Right atrium auricular region (tissue), 2 donors: ENCODE measurements at regions not wholly inside any gene's neighbourhood (a gene's known extent, or its start where the extent isn't known, plus 50 kb on each side); places are given as distances from the start of the nearest gene placed in this dataset.

Experiments
- DNase-seq: peaks from one replicate; pipeline ENCODE4 v3.0.0-alpha.2; 2019; ENCODE audit warnings: low spot score
- H3K27ac ChIP-seq, 2 donors: fragments of 200-600 bp; sonication (generic); 1 replicate in 1 of 2; 2 replicates in 1 of 2; pipeline ENCODE4 v1.5.1; 2016 to 2019
- H3K27me3 ChIP-seq, 2 donors: fragments of 200-600 bp; sonication (generic); one replicate each; pipeline versions ENCODE4 v1.5.1 to v1.6.0; 2017 to 2019
- H3K36me3 ChIP-seq: fragments of 200-600 bp; sonication (generic); one replicate; pipeline ENCODE4 v1.5.1; 2016
- H3K4me1 ChIP-seq, 2 donors: fragments of 200-600 bp; sonication (generic); one replicate each; pipeline versions ENCODE4 v1.5.1 to v1.6.0; 2017 to 2019
- H3K4me3 ChIP-seq, 2 donors: fragments of 200-600 bp; sonication (generic); 1 replicate in 1 of 2; 2 replicates in 1 of 2; pipeline ENCODE4 v1.5.1; 2017 to 2019; ENCODE audit warnings: mild to moderate bottlenecking in 1 of 2, moderate library complexity in 1 of 2
- H3K9me3 ChIP-seq, 2 donors: fragments of 200-600 bp; sonication (generic); one replicate each; pipeline ENCODE4 v1.5.1; 2019
- TF ChIP-seq, protein P1 (sequence below), 2 donors: fragments of 200-600 bp; sonication (generic); IDR thresholded peaks; one replicate each; pipeline ENCODE4 v1.5.1; 2019; ENCODE audit warnings: antibody characterized with exemption in 2 of 2

- no peaks in the 10 kb centered on the region for H3K27me3 ChIP-seq
- DNase-seq: no peak
- no peaks in the 10 kb centered on the region for H3K36me3 ChIP-seq
- H3K27ac ChIP-seq: no peak overlapping the region
- no peaks in the 10 kb centered on the region for H3K4me1 ChIP-seq
- no peaks in the 10 kb centered on the region for H3K9me3 ChIP-seq
- no peak overlapping the region for H3K4me3 ChIP-seq
- TF ChIP-seq, protein P1, sequence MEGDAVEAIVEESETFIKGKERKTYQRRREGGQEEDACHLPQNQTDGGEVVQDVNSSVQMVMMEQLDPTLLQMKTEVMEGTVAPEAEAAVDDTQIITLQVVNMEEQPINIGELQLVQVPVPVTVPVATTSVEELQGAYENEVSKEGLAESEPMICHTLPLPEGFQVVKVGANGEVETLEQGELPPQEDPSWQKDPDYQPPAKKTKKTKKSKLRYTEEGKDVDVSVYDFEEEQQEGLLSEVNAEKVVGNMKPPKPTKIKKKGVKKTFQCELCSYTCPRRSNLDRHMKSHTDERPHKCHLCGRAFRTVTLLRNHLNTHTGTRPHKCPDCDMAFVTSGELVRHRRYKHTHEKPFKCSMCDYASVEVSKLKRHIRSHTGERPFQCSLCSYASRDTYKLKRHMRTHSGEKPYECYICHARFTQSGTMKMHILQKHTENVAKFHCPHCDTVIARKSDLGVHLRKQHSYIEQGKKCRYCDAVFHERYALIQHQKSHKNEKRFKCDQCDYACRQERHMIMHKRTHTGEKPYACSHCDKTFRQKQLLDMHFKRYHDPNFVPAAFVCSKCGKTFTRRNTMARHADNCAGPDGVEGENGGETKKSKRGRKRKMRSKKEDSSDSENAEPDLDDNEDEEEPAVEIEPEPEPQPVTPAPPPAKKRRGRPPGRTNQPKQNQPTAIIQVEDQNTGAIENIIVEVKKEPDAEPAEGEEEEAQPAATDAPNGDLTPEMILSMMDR (IDR thresholded peaks at IDR 0.05): no peak
Observed at GRCh38 chr13:67935626-67936025, 705.5 kb upstream of the PCDH9 start.

- H3K4me3 ChIP-seq: no peak overlapping the region
- H3K9me3 ChIP-seq: no peaks in the 10 kb centered on the region
- H3K27ac ChIP-seq: no peak overlapping the region
- no peaks in the 10 kb centered on the region for H3K4me1 ChIP-seq
- TF ChIP-seq, protein P1 (IDR thresholded peaks at IDR 0.05): no peak
- no peak for DNase-seq
- no peaks in the 10 kb centered on the region for H3K27me3 ChIP-seq
- no peaks in the 10 kb centered on the region for H3K36me3 ChIP-seq
Observed at GRCh38 chr13:67934617-67935330, 704.6 kb upstream of the PCDH9 start.

GRCh38 chr13:67932991-67933390 lies 702.9 kb upstream of the PCDH9 start:
- Histone ChIP-seq H3K27ac (no peak overlapping the region), H3K9me3 (no peaks in the 10 kb centered on the region), H3K4me1 (no peaks in the 10 kb centered on the region), H3K27me3 (no peaks in the 10 kb centered on the region), H3K36me3 (no peaks in the 10 kb centered on the region), H3K4me3 (no peak overlapping the region)
- no peak for DNase-seq
- TF ChIP-seq, protein P1 (IDR thresholded peaks at IDR 0.05): no peak

- TF ChIP-seq, protein P1 (IDR thresholded peaks at IDR 0.05): no peak
- no peaks in the 10 kb centered on the region for H3K36me3 ChIP-seq
- no peaks in the 10 kb centered on the region for H3K27me3 ChIP-seq
- H3K27ac ChIP-seq: no peak overlapping the region
- no peaks in the 10 kb centered on the region for H3K9me3 ChIP-seq
- no peak for DNase-seq
- H3K4me1 ChIP-seq: no peaks in the 10 kb centered on the region
- H3K4me3 ChIP-seq: no peak overlapping the region
Observed at GRCh38 chr13:67917291-67917987, 687.3 kb upstream of the PCDH9 start.

- H3K9me3 ChIP-seq: no peaks in the 10 kb centered on the region
- TF ChIP-seq, protein P1 (IDR thresholded peaks at IDR 0.05): no peak
- no peak overlapping the region for H3K4me3 ChIP-seq
- no peak for DNase-seq
- H3K4me1 ChIP-seq: no peaks in the 10 kb centered on the region
- no peaks in the 10 kb centered on the region for H3K36me3 ChIP-seq
- H3K27me3 ChIP-seq: no peaks in the 10 kb centered on the region
- no peak overlapping the region for H3K27ac ChIP-seq
Observed at GRCh38 chr13:67916650-67917049, 686.5 kb upstream of the PCDH9 start.
